ENCODE measurements at regions not wholly inside any gene's neighbourhood (a gene's known extent, or its start where the extent isn't known, plus 50 kb on each side); places are given as distances from the start of the nearest gene placed in this dataset.
A peak's percentile ranks its signal among the peaks of the same experiment; 100 is the strongest.

GRCh38 chr11:43545610-43546009 lies 134.9 kb upstream of the HSD17B12 start:
- no peak for DNase-seq

GRCh38 chr11:43546561-43547429 lies 133.7 kb upstream of the HSD17B12 start:
- DNase-seq, result no peak

- DNase-seq, result no peak
Observed at GRCh38 chr11:43547430-43547831, 133.1 kb upstream of the HSD17B12 start.

GRCh38 chr11:43547889-43548381 lies 132.6 kb upstream of the HSD17B12 start:
- DNase-seq, result no peak

GRCh38 chr11:43548916-43549315 lies 131.6 kb upstream of the HSD17B12 start:
- no peak for DNase-seq

- no peak for DNase-seq
Observed at GRCh38 chr11:43549624-43550023, 130.9 kb upstream of the HSD17B12 start.

- DNase-seq, result no peak
Observed at GRCh38 chr11:43550714-43551113, 129.8 kb upstream of the HSD17B12 start.

- no peak for DNase-seq
Observed at GRCh38 chr11:43554148-43554473, 126.4 kb upstream of the HSD17B12 start.

- no peak for DNase-seq
Observed at GRCh38 chr11:43555186-43555585, 125.4 kb upstream of the HSD17B12 start.

GRCh38 chr11:43555816-43556611 lies 124.5 kb upstream of the HSD17B12 start:
- DNase-seq, result no peak

- no peak for DNase-seq
Observed at GRCh38 chr11:43556612-43557375, 123.7 kb upstream of the HSD17B12 start.

- no peak for DNase-seq
Observed at GRCh38 chr11:43557553-43558110, 122.9 kb upstream of the HSD17B12 start.

GRCh38 chr11:43558146-43558545 lies 122.4 kb upstream of the HSD17B12 start:
- no peak for DNase-seq

- no peak for DNase-seq
Observed at GRCh38 chr11:43558556-43559127, 121.9 kb upstream of the HSD17B12 start.

GRCh38 chr11:43561832-43562231 lies 118.7 kb upstream of the HSD17B12 start:
- no peak for DNase-seq

GRCh38 chr11:43567396-43567975 lies 113.1 kb upstream of the HSD17B12 start:
- peak; percentile 46 for DNase-seq

GRCh38 chr11:43573233-43573632 lies 107.3 kb upstream of the HSD17B12 start:
- DNase-seq, result peak; percentile 36

GRCh38 chr11:43573873-43574272 lies 106.7 kb upstream of the HSD17B12 start:
- DNase-seq, result no peak

- DNase-seq, result no peak
Observed at GRCh38 chr11:43574411-43574810, 106.1 kb upstream of the HSD17B12 start.

- DNase-seq, result peak; percentile 54
Observed at GRCh38 chr11:43574949-43575912, 105.3 kb upstream of the HSD17B12 start.

- DNase-seq, result no peak
Observed at GRCh38 chr11:43575913-43576310, 104.6 kb upstream of the HSD17B12 start.

Data from EL (cell line).